Stimulated activated CD8-positive, alpha-beta memory T cell treated with anti-CD3 and anti-CD28 coated beads, Interleukin-7, amount 100 ng/mL, for 48 hours (primary cell): ENCODE measurements at regions not wholly inside any gene's neighbourhood (a gene's known extent, or its start where the extent isn't known, plus 50 kb on each side); places are given as distances from the start of the nearest gene placed in this dataset.

Experiments used
- DNase-seq, 2 donors: peaks; one replicate each; pipeline ENCODE4 v3.0.0-alpha.2; 2020; ENCODE audit warnings: low read depth in 1 of 2; ENCODE audit errors: extremely low read depth in 1 of 2

- no peak for DNase-seq
Measured at GRCh38 chr7:33700001-33700899, 205.1 kb upstream of the BMPER start.

GRCh38 chr7:33701189-33701740, 204.1 kb upstream of the BMPER start:
- no peak for DNase-seq

- DNase-seq: no peak
Measured at GRCh38 chr7:33701927-33702326, 203.4 kb upstream of the BMPER start.

GRCh38 chr7:33702514-33703054, 202.8 kb upstream of the BMPER start:
- DNase-seq: no peak

GRCh38 chr7:33705333-33705833, 200.0 kb upstream of the BMPER start:
- DNase-seq: no peak

DNA sequence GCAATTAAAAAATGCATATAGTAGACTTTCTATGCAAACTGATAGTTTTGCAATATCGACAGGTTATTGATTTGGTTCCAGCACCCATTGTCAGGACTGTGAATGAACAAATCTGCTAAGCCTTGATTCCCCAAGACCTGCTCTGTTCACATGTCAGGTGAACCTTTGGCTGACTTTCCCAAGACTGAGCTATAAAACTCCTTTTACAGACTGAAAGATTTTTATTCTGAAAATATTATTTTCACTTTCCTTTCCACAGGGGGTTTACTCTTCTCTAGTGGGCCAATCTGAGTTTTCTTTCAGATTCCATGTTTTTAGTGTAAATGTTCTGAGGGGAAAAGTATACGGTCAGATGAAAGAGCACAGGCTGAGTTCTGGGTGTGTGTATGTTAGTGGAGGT, 199.2 kb upstream of the BMPER start:
- no peak for DNase-seq

DNA sequence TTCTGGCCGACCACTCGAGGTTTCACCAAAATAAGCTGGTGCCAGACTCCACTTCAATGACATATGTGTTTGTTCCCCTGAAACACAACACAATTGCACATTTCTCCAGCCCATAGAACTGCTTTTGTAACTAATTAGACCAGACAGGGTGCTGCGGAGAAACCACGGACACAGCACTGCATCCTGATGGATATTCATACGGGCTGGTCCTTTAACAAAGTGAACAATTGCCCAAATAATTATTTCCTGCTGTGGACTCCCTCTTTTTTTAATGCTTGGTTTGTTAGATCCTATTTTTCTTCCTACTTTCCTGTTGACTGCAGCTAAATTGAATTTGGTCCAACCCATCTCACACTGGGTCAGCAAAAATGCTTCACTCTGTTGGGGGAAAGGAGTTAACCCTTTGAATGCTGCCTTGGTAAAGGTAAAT, 198.6 kb upstream of the BMPER start:
- no peak for DNase-seq

GRCh38 chr7:33707427-33707826, 197.9 kb upstream of the BMPER start:
- no peak for DNase-seq

- no peak for DNase-seq
Measured at GRCh38 chr7:33710608-33711007, 194.7 kb upstream of the BMPER start.

GRCh38 chr7:33711231-33712019, 193.9 kb upstream of the BMPER start:
- DNase-seq: no peak

DNA sequence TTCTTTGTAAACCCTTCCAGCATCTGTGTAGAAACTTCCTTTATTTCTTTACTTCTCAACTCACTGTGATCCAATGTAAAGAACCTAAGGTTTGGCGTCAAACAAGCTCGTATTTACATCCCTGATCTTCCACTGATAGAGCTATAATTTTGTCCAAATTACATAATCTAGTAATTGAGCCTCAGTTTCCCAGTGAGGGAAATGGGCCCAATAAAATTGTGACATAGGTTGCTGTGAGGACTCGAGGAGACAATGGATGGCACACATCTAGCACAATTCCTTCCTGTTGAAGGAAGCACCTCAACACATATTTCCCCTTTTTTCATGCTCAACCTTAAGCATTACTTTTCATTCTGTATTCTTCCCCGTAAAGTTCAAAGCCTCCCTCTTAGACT, 193.3 kb upstream of the BMPER start:
- no peak for DNase-seq

- DNase-seq: no peak
Measured at GRCh38 chr7:33714208-33714607, 191.1 kb upstream of the BMPER start.

- DNase-seq: no peak
Measured at GRCh38 chr7:33716581-33717477, 188.5 kb upstream of the BMPER start.

GRCh38 chr7:33719059-33719581, 186.2 kb upstream of the BMPER start:
- DNase-seq: no peak

- DNase-seq: no peak
Measured at GRCh38 chr7:33720139-33720538, 185.2 kb upstream of the BMPER start.

GRCh38 chr7:33720870-33721269, 184.5 kb upstream of the BMPER start:
- DNase-seq: no peak

- DNase-seq: no peak
Measured at GRCh38 chr7:33721895-33722294, 183.4 kb upstream of the BMPER start.

- no peak for DNase-seq
Measured at GRCh38 chr7:33722383-33723101, 182.8 kb upstream of the BMPER start.

GRCh38 chr7:33724201-33724600, 181.1 kb upstream of the BMPER start:
- no peak for DNase-seq
